H9 (cell line): ENCODE measurements at regions not wholly inside any gene's neighbourhood (a gene's known extent, or its start where the extent isn't known, plus 50 kb on each side); places are given as distances from the start of the nearest gene placed in this dataset.

Experiments used
- DNase-seq: peaks from one replicate; pipeline ENCODE4 v3.0.0-alpha.2; 2017
- H2AFZ ChIP-seq: one replicate; pipeline ENCODE4 v1.6.1; 2013; ENCODE audit warnings: mild to moderate bottlenecking, low read length, control low read depth, moderate library complexity
- H2AK5ac ChIP-seq: 2 replicates; pipeline ENCODE4 v1.6.1; 2013; ENCODE audit warnings: low read length, control low read depth, mixed read lengths; ENCODE audit not compliant: insufficient read length
- H2BK120ac ChIP-seq: one replicate; pipeline ENCODE4 v1.6.1; 2013; ENCODE audit warnings: low read depth, mild to moderate bottlenecking, low read length, control low read depth, inconsistent platforms; ENCODE audit not compliant: poor library complexity, severe bottlenecking
- H2BK12ac ChIP-seq: 2 replicates; pipeline ENCODE4 v1.6.1; 2013; ENCODE audit warnings: low read length, control low read depth, mixed read lengths, low read depth; ENCODE audit not compliant: insufficient read length
- H2BK15ac ChIP-seq: 2 replicates; pipeline ENCODE4 v1.6.1; 2013; ENCODE audit warnings: low read depth, low read length, control low read depth
- H2BK20ac ChIP-seq: one replicate; pipeline ENCODE4 v1.6.1; 2013; ENCODE audit warnings: low read depth, mild to moderate bottlenecking, low read length, control low read depth, inconsistent platforms; ENCODE audit not compliant: poor library complexity, severe bottlenecking
- H2BK5ac ChIP-seq: 2 replicates; pipeline ENCODE4 v1.6.1; 2013; ENCODE audit warnings: low read length, control low read depth, mixed read lengths; ENCODE audit not compliant: insufficient read length
- H3K14ac ChIP-seq: 2 replicates; pipeline ENCODE4 v1.6.1; 2013; ENCODE audit warnings: low read length, control low read depth; ENCODE audit not compliant: insufficient read depth
- H3K18ac ChIP-seq: 2 replicates; pipeline ENCODE4 v1.6.1; 2013; ENCODE audit warnings: low read depth, mild to moderate bottlenecking, mixed read lengths, low read length, control low read depth; ENCODE audit not compliant: insufficient read length
- H3K23ac ChIP-seq: 2 replicates; pipeline ENCODE4 v1.6.1; 2013; ENCODE audit warnings: low read length, control low read depth, mixed read lengths, low read depth; ENCODE audit not compliant: insufficient read length
- H3K23me2 ChIP-seq: 2 replicates; pipeline ENCODE4 v1.6.1; 2013; ENCODE audit warnings: low read depth, mild to moderate bottlenecking, mixed read lengths, low read length, control low read depth; ENCODE audit not compliant: insufficient read length, poor library complexity, severe bottlenecking
- H3K27ac ChIP-seq: 2 replicates; pipeline ENCODE4 v1.5.1; 2013; ENCODE audit warnings: low read length, control low read depth, mixed read lengths, low read depth; ENCODE audit not compliant: insufficient read length
- H3K27me3 ChIP-seq: 2 replicates; pipeline ENCODE4 v1.6.1; 2013; ENCODE audit warnings: low read length, control low read depth, inconsistent platforms; ENCODE audit not compliant: insufficient read depth
- H3K4ac ChIP-seq: 2 replicates; pipeline ENCODE4 v1.6.1; 2013; ENCODE audit warnings: low read depth, mild to moderate bottlenecking, control low read depth, inconsistent platforms, low read length, moderate library complexity
- H3K4me1 ChIP-seq: 2 replicates; pipeline ENCODE4 v1.6.1; 2013; ENCODE audit warnings: low read length, control low read depth, inconsistent platforms; ENCODE audit not compliant: insufficient read depth
- H3K4me2 ChIP-seq: 2 replicates; pipeline ENCODE4 v1.6.1; 2013; ENCODE audit warnings: low read length, control low read depth, mixed read lengths; ENCODE audit not compliant: insufficient read length, insufficient read depth
- H3K56ac ChIP-seq: 2 replicates; pipeline ENCODE4 v1.6.1; 2013; ENCODE audit warnings: low read depth, mild to moderate bottlenecking, mixed read lengths, low read length, control low read depth; ENCODE audit not compliant: insufficient read length
- H3K79me1 ChIP-seq: 2 replicates; pipeline ENCODE4 v1.6.1; 2013; ENCODE audit warnings: low read depth, mild to moderate bottlenecking, moderate library complexity, low read length, control low read depth, inconsistent platforms; ENCODE audit not compliant: insufficient read depth, poor library complexity, severe bottlenecking
- H3K79me2 ChIP-seq: 2 replicates; pipeline ENCODE4 v1.6.1; 2013; ENCODE audit warnings: low read length, control low read depth, inconsistent platforms; ENCODE audit not compliant: insufficient read depth
- H3K9ac ChIP-seq: 2 replicates; pipeline ENCODE4 v1.6.1; 2013; ENCODE audit warnings: low read length, control low read depth, mixed read lengths; ENCODE audit not compliant: insufficient read length; ENCODE audit errors: extremely low read depth
- H3K9me3 ChIP-seq: one replicate; pipeline ENCODE4 v1.6.1; 2013; ENCODE audit warnings: low read depth, low read length, inconsistent platforms; ENCODE audit not compliant: control insufficient read depth
- H3T11ph ChIP-seq: one replicate; pipeline ENCODE4 v1.6.1; 2013; ENCODE audit warnings: mild to moderate bottlenecking, low read length, control low read depth, inconsistent platforms
- H4K20me1 ChIP-seq: one replicate; pipeline ENCODE4 v1.6.1; 2013; ENCODE audit not compliant: control insufficient read depth, insufficient read length, insufficient read depth
- H4K5ac ChIP-seq: 2 replicates; pipeline ENCODE4 v1.6.1; 2013; ENCODE audit warnings: low read depth, mild to moderate bottlenecking, mixed read lengths, low read length, control low read depth; ENCODE audit not compliant: insufficient read length
- H4K8ac ChIP-seq: replicated peaks from 2 replicates; pipeline ENCODE4 v1.6.1; 2013; ENCODE audit warnings: low read length, control low read depth, mixed read lengths, low read depth; ENCODE audit not compliant: insufficient read length
- H4K91ac ChIP-seq: 2 replicates; pipeline ENCODE4 v1.6.1; 2013; ENCODE audit warnings: low read depth, mild to moderate bottlenecking, moderate library complexity, mixed read lengths, low read length, control low read depth; ENCODE audit not compliant: insufficient read length
- H3K27ac Mint-ChIP-seq, 3 experiments: 2 replicates in 2 of 3; 3 replicates in 1 of 3; pipeline ENCODE4 v1.8.0; 2020 to 2021; ENCODE audit warnings: mixed read lengths in 3 of 3, mild to moderate bottlenecking in 1 of 3, moderate library complexity in 1 of 3
- H3K27me3 Mint-ChIP-seq: 2 replicates; pipeline ENCODE4 v1.8.0; 2021; ENCODE audit warnings: low read depth, mild to moderate bottlenecking, moderate library complexity, mixed read lengths
- H3K36me3 Mint-ChIP-seq, 3 experiments: 2 replicates in 2 of 3; 3 replicates in 1 of 3; pipeline ENCODE4 v1.8.0; 2020 to 2021; ENCODE audit warnings: low read depth in 3 of 3, mixed read lengths in 3 of 3; ENCODE audit not compliant: insufficient read depth in 1 of 3
- H3K4me1 Mint-ChIP-seq, 2 experiments: 2 replicates each; pipeline ENCODE4 v1.8.0; 2020; ENCODE audit warnings: mixed read lengths in 2 of 2
- H3K4me3 Mint-ChIP-seq, 2 experiments: 2 replicates in 1 of 2; 3 replicates in 1 of 2; pipeline ENCODE4 v1.8.0; 2020 to 2021; ENCODE audit warnings: mild to moderate bottlenecking in 2 of 2, mixed read lengths in 2 of 2, moderate library complexity in 1 of 2
- H3K9me3 Mint-ChIP-seq, 2 experiments: 2 replicates in 1 of 2; 3 replicates in 1 of 2; pipeline ENCODE4 v1.8.0; 2020; ENCODE audit warnings: mild to moderate bottlenecking in 2 of 2, mixed read lengths in 2 of 2, moderate library complexity in 1 of 2
- CTCF ChIP-seq: fragments of 200-600 bp; sonication (generic); conservative IDR thresholded peaks from 3 replicates; pipeline ENCODE4 v1.8.0; 2021; ENCODE audit warnings: antibody characterized with exemption, mild to moderate bottlenecking
- WGBS: extraction: QIAGEN DNeasy Blood & Tissue Kit; methylation state at CpG from one replicate; pipeline ENCODE4 v1.1.7; 2013; ENCODE audit warnings: missing lambda C conversion rate, low lambda C conversion rate, mixed read lengths; ENCODE audit not compliant: insufficient read length; ENCODE audit errors: extremely low coverage; 5-methylcytosine and 5-hydroxymethylcytosine counted together

- peaks cover 6 to 8% of the 10 kb centered on the region in 2 experiments; a peak in 3 of 4 replicates for H3K4me1 Mint-ChIP-seq
Observed at GRCh38 chr5:175253597-175253996, 190.4 kb downstream of the DRD1 start.

More at GRCh38 chr5:175253597-175253996, 190.4 kb downstream of the DRD1 start:
- Histone ChIP-seq H4K8ac (no peak overlapping the region), H3K9me3 (no peaks in the 10 kb centered on the region), H4K91ac (no peak overlapping the region), H2BK15ac (no peak overlapping the region), H3K4me2 (no peak overlapping the region), H2BK20ac (no peak overlapping the region), H3K79me1 (no peaks in the 10 kb centered on the region), H2BK12ac (no peak overlapping the region), H3K9ac (no peak overlapping the region), H3K23me2 (no peaks in the 10 kb centered on the region), H3K27ac (no peak overlapping the region), H3T11ph (no peak overlapping the region), H3K4me1 (no peaks in the 10 kb centered on the region), H2BK120ac (no peak overlapping the region), H3K79me2 (no peaks in the 10 kb centered on the region), H2BK5ac (no peak overlapping the region), H2AFZ (no peak overlapping the region), H4K5ac (no peak overlapping the region), H3K14ac (no peak overlapping the region), H3K27me3 (no peaks in the 10 kb centered on the region), H3K4ac (no peak overlapping the region), H2AK5ac (no peak overlapping the region), H3K56ac (no peak overlapping the region), H3K18ac (no peak overlapping the region), H4K20me1 (no peaks in the 10 kb centered on the region), H3K23ac (no peak overlapping the region)
- TF ChIP-seq CTCF: no peak
- DNase-seq: no peak
- Mint-ChIP-seq H3K27ac (peak overlapping the region in 1 of 3 experiments; percentile 17; a peak in 1 of 7 replicates), H3K36me3 (no peaks in the 10 kb centered on the region), H3K27me3 (peaks cover 7% of the 10 kb centered on the region), H3K4me3 (no peak overlapping the region), H3K9me3 (no peaks in the 10 kb centered on the region)
- no CpG with 5 or more reads among the region's 8 CpGs for WGBS
